Activated T-cell treated with anti-CD3 and anti-CD28 coated beads, Interleukin-2, amount 50 U/mL, for 72 hours (primary cell): ENCODE measurements at regions not wholly inside any gene's neighbourhood (a gene's known extent, or its start where the extent isn't known, plus 50 kb on each side); places are given as distances from the start of the nearest gene placed in this dataset.

Source experiments
- ATAC-seq, 2 donors: fragments of 150-1000 bp; cut with Tn5 transposase; replicated peaks in 1 of 2; 2 replicates each; pipeline ENCODE4 v1.10.0; 2021; ENCODE audit warnings: moderate library complexity in 2 of 2, mild to moderate bottlenecking in 1 of 2
- DNase-seq, 2 donors: peaks; one replicate each; pipeline ENCODE4 v3.0.0; 2021 to 2022; ENCODE audit warnings: mixed read lengths in 1 of 2
- H3K27ac Mint-ChIP-seq: one replicate; pipeline ENCODE4 v1.8.0; 2022; ENCODE audit warnings: mild to moderate bottlenecking, moderate library complexity, mixed read lengths
- H3K27me3 Mint-ChIP-seq: one replicate; pipeline ENCODE4 v1.8.0; 2022; ENCODE audit warnings: low read depth, mixed read lengths
- H3K36me3 Mint-ChIP-seq, 2 donors: one replicate each; pipeline ENCODE4 v1.8.0; 2022; ENCODE audit warnings: mixed read lengths in 2 of 2, mild to moderate bottlenecking in 1 of 2; ENCODE audit not compliant: insufficient read depth in 2 of 2
- H3K4me1 Mint-ChIP-seq: one replicate; pipeline ENCODE4 v1.8.0; 2022; ENCODE audit warnings: low read depth, mixed read lengths
- H3K4me3 Mint-ChIP-seq, 2 donors: one replicate each; pipeline ENCODE4 v1.8.0; 2022; ENCODE audit warnings: mild to moderate bottlenecking in 2 of 2, mixed read lengths in 2 of 2, moderate library complexity in 2 of 2
- H3K9me3 Mint-ChIP-seq, 2 donors: one replicate each; pipeline ENCODE4 v1.8.0; 2022; ENCODE audit warnings: mixed read lengths in 2 of 2

DNA sequence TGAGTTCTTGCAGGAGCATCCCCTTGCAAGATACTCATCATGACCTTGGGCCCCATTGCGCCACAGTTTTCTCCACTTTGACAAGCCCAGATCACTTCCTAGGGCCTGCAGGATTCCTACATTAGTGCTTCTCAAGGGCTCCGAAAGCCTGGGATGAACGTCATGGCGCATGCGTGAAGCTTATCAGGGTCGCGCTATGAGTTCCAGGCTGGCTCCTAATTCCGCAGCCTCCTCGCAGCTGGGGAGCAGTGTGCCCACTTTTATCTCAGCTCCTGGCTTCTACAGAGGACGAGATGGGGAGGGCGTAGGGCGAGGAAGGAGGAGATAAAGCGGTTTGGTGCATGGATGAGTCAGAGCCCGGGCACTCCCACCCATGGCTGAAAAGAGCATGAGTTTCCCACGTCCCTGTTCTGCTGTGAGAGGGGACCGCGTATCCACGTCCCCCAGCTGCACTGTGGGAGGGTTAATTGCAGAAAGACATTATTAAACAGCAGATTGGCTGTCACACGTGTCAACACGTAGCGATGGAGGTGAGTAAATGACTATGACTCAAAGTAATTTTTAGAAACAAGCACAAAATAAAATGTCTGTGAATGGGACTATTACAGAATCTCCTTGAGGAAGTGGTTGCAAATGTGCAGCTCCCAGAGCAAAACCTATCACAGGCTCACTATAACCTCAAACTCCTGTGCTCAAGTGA lies 72.9 kb upstream of the DSP start:
- Mint-ChIP-seq H3K9me3 (no peaks in the 10 kb centered on the region), H3K27ac (no peak overlapping the region), H3K4me1 (peaks cover 9% of the 10 kb centered on the region), H3K36me3 (no peaks in the 10 kb centered on the region), H3K27me3 (peaks cover 12% of the 10 kb centered on the region), H3K4me3 (peak overlapping the region; percentile 37 to 71)
- DNase-seq = peak in 1 of 2 donors; percentile 7
- peak; percentile 39 to 60 for ATAC-seq

DNA sequence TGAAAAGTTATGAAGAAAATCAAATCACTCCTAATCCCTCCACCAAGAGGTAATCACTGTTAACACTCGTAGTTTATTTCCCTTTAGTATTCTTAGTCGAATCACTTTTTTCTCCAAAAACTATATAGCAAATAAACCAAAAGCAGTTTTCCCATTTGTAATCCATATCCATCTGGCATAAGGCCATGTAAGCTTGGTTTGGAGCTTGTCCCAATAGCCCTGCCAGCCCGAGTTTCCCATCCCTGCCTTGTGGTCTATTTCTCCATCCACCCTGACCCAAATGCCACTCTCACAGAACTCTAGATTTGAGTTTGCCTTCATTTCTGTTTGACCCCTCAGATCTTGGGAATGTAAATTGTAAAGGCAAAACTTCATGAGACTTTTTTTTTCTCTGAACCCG lies 71.8 kb upstream of the DSP start:
- Mint-ChIP-seq H3K9me3 (no peaks in the 10 kb centered on the region), H3K4me1 (peaks cover 9% of the 10 kb centered on the region), H3K27me3 (peaks cover 19% of the 10 kb centered on the region), H3K27ac (no peak overlapping the region), H3K4me3 (no peak overlapping the region), H3K36me3 (no peaks in the 10 kb centered on the region)
- no peak for DNase-seq
- ATAC-seq = no peak

DNA sequence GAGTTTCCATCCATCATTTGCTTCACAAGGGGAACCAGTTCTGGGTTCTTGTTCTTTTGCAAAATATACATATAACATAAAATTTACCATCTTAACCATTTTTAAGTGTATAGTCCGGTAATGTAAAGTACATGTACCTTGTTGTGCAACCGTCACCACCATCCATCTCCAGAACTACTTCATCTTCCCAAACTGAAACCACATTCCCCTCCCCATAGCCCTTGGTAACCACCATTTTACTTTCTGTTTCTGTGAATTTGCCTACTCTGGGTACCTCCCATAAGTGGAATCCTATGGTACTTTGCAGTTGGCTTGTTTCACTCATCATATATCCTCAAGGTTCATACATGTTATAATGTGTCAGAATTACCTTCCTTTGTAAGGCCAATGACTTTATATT lies 70.3 kb upstream of the DSP start:
- H3K27me3 Mint-ChIP-seq = peaks cover 19% of the 10 kb centered on the region
- H3K9me3 Mint-ChIP-seq = no peaks in the 10 kb centered on the region
- no peak overlapping the region for H3K4me3 Mint-ChIP-seq
- H3K27ac Mint-ChIP-seq = no peak overlapping the region
- peaks cover 9% of the 10 kb centered on the region for H3K4me1 Mint-ChIP-seq
- ATAC-seq (no peak), DNase-seq (no peak)
- no peaks in the 10 kb centered on the region for H3K36me3 Mint-ChIP-seq

DNA sequence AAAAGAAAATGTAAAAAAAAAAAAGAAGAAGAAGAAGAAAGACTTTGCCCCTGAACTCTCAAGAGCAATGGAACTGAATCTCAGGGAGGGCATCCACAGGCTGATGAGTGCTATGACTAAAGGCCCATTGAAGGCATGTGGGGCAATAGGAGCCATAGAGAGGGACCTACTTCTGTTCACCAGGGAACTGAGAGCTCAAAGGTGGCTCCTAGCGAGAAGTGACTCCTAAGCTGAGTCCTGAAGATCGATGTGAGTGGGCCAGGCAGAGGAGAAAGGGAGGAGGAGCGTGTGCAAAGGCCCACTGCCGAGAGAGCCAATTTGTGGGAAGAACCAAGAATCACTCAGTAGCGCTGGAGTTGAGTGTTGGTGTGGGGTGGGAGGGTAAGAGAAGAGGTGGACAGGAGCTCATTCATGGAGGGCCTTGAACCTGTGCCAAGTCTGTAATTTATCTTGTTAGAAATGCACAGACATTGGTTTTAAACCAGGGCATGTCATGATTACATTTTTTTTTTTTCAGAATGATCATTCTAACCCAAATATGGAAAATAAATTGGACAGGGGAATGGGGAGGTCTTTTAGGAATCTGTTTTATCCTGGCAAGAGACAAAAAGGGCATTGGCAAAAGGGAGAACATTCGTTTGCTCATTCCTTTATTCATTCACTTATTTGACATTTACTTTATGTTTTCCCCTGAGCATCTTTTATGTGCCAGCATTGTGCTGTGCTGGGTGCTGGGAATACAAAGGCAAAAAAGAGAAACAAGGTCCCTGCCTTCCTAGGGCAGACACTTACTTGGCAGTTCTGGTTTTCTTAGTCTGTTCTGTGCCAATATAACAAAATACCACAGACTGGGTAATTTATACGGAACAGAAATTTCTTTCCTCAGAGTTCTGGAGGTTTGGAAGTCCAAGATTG lies 67.4 kb upstream of the DSP start:
- no peaks in the 10 kb centered on the region for H3K4me1 Mint-ChIP-seq
- no peak for ATAC-seq
- no peak for DNase-seq
- peaks cover 7% of the 10 kb centered on the region for H3K27me3 Mint-ChIP-seq
- no peak overlapping the region for H3K4me3 Mint-ChIP-seq
- no peaks in the 10 kb centered on the region for H3K9me3 Mint-ChIP-seq
- H3K36me3 Mint-ChIP-seq = no peaks in the 10 kb centered on the region
- no peak overlapping the region for H3K27ac Mint-ChIP-seq

DNA sequence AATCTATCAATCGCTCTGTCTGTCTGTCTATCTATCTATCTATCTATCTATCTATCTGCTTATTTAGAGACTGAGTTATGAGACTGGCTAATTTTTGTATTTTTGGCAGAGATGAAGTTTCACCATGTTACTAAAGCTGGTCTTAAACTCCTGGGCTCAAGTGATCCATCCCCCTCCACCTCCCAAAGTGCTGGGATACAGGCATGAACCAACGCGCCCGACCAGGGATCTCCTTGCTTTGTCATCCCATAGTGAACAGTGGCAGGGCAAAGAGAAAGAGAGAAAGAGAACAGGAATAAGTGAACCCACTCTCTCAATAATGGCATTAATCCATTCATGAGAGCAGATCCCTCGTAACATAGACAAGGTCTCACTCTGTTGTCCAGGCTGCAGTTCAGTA lies 66.4 kb upstream of the DSP start:
- Mint-ChIP-seq H3K27ac (no peak overlapping the region), H3K4me3 (no peak overlapping the region), H3K4me1 (no peaks in the 10 kb centered on the region), H3K36me3 (no peaks in the 10 kb centered on the region), H3K9me3 (no peaks in the 10 kb centered on the region), H3K27me3 (peaks cover 7% of the 10 kb centered on the region)
- ATAC-seq = no peak
- DNase-seq = no peak

DNA sequence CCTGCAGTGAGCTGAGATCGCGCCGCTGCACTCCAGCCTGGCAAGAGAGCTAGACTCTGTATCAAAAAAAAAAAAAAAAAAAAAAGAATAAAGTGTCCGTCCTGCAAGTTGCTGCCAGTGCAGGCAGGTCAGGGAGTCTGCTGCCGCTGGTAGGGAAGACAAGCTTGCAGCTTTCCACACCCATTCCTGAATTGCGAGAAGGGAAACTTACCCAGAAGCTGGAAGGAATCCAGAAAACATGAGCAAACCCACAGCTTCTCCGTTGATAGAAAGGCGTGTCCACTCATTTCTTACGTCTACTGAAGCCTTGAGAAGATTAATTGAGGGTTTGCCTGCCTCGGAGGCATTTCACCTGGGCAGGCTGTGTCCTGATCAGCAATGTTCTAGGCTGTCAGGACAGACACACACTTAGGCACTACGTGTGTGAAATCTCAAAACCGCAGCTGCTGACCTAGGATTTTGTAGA lies 61.6 kb upstream of the DSP start:
- H3K27me3 Mint-ChIP-seq = no peaks in the 10 kb centered on the region
- ATAC-seq = no peak
- H3K4me3 Mint-ChIP-seq = no peak overlapping the region
- no peaks in the 10 kb centered on the region for H3K9me3 Mint-ChIP-seq
- DNase-seq = no peak
- H3K27ac Mint-ChIP-seq = no peak overlapping the region
- H3K4me1 Mint-ChIP-seq = no peaks in the 10 kb centered on the region
- no peaks in the 10 kb centered on the region for H3K36me3 Mint-ChIP-seq

DNA sequence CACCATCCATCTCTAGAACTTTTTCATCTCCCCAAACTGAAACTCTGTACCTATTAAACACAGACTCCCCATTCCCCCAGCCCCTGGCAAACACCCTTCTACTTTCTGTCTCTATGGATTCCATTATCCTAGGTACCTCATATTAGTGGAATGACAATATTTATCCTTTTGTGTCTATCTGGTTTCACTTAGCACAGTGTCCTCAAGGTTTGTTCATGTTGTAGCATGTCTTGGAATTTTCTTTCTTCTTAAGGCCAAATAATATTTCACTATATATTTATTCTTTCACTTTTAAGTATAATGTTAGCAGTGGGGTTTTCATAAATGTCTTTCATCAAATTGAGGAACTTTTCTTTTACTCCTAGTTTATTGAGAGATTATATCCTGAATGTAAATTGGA lies 56.8 kb upstream of the DSP start:
- Mint-ChIP-seq H3K4me3 (no peak overlapping the region), H3K27ac (no peak overlapping the region), H3K27me3 (peaks cover 8% of the 10 kb centered on the region), H3K4me1 (no peaks in the 10 kb centered on the region), H3K36me3 (no peaks in the 10 kb centered on the region), H3K9me3 (no peaks in the 10 kb centered on the region)
- no peak for ATAC-seq
- no peak for DNase-seq

DNA sequence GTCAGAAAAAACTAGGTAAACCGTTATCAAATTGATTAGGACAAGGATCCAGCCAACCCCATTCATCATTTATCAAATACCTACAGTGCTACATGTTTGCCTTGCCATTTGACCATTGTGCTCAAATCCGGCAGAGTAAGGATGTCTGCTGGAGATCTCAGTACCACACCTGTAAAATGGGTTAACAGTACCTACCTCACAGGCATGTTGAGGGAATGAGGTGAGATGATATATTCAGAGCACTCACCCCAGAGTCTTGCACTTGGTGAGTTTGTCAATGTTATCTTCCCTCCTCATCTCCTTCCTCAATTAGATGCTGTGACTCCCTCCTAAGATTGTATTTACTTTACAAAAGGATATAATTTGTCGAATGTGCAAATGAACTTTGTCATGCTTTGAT lies 54.5 kb upstream of the DSP start:
- Mint-ChIP-seq H3K36me3 (no peaks in the 10 kb centered on the region), H3K27me3 (peaks cover 13% of the 10 kb centered on the region), H3K4me1 (no peaks in the 10 kb centered on the region), H3K9me3 (no peaks in the 10 kb centered on the region), H3K27ac (no peak overlapping the region), H3K4me3 (no peak overlapping the region)
- no peak for ATAC-seq
- DNase-seq = no peak

DNA sequence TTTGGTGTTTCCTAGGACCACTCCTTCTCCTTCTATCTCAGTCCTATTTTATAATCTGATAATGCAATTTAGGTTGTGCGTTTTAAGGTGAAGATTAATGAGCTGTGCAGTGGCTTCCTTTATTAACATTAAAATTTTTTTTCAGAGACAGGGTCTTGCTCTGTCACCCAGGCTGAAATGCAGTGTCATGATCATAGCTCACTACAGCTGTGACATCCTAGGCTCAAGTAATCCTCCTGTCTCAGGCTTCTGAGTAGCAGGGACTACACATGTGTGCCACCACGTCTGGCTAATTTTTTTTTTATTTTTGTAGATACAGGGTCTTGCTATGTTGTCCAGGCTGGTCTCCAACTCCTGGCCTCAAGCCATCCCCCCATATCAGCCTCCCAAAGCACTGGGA lies 53.0 kb upstream of the DSP start:
- Mint-ChIP-seq H3K36me3 (no peaks in the 10 kb centered on the region), H3K27me3 (peaks cover 25% of the 10 kb centered on the region), H3K9me3 (no peaks in the 10 kb centered on the region), H3K4me3 (no peak overlapping the region), H3K27ac (no peak overlapping the region), H3K4me1 (no peaks in the 10 kb centered on the region)
- no peak for ATAC-seq
- DNase-seq = no peak

DNA sequence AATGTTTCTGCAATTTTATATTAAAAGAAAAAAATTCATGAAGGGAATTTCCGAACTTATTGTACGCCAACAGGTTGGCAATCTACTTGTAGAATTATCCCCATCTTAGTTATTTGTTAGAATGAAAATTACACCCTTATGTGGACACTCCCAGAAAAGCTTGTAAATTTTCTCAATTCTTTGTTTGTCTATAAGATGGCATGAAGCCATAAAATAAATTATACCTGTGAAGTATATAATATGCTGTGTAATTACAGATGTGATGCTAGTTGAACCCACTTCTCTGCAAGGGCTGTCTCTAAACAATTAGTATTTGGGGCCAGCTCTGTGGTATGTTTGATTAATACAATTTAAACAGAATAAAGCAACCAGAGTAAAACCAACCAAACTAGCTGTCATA lies 52.1 kb upstream of the DSP start:
- DNase-seq (no peak), ATAC-seq (no peak)
- no peak overlapping the region for H3K27ac Mint-ChIP-seq
- H3K4me3 Mint-ChIP-seq = no peak overlapping the region
- H3K36me3 Mint-ChIP-seq = no peaks in the 10 kb centered on the region
- H3K27me3 Mint-ChIP-seq = peaks cover 32% of the 10 kb centered on the region
- no peaks in the 10 kb centered on the region for H3K4me1 Mint-ChIP-seq
- no peaks in the 10 kb centered on the region for H3K9me3 Mint-ChIP-seq
